BE2C (cell line): ENCODE measurements at regions not wholly inside any gene's neighbourhood (a gene's known extent, or its start where the extent isn't known, plus 50 kb on each side); places are given as distances from the start of the nearest gene placed in this dataset.

Experiments
- DNase-seq: peaks from one replicate; pipeline ENCODE4 v3.0.0-alpha.2; 2020
- H3K27me3 ChIP-seq: fragments of 250-450 bp; sonication (Bioruptor Pico); 2 replicates; pipeline ENCODE4 v1.5.1; 2020; ENCODE audit warnings: mild to moderate bottlenecking
- H3K36me3 ChIP-seq: fragments of 250-450 bp; sonication (Bioruptor Pico); 2 replicates; pipeline ENCODE4 v1.5.1; 2020; ENCODE audit warnings: mild to moderate bottlenecking
- H3K4me1 ChIP-seq: fragments of 250-450 bp; sonication (Bioruptor Pico); 2 replicates; pipeline ENCODE4 v1.5.1; 2020
- H3K4me3 ChIP-seq: 2 replicates; pipeline ENCODE4 v1.5.1; 2011; ENCODE audit warnings: low read depth, low read length
- H3K9me3 ChIP-seq: fragments of 250-450 bp; sonication (Bioruptor Pico); 2 replicates; pipeline ENCODE4 v1.5.1; 2020
- CTCF ChIP-seq: IDR thresholded peaks from 2 replicates; pipeline ENCODE4 v1.5.1; 2012; ENCODE audit warnings: mild to moderate bottlenecking, low read depth, low read length

GRCh38 chr16:48910214-48910613, 300.2 kb upstream of the N4BP1 start:
- Histone ChIP-seq H3K4me1 (no peaks in the 10 kb centered on the region), H3K36me3 (no peaks in the 10 kb centered on the region), H3K9me3 (no peaks in the 10 kb centered on the region), H3K4me3 (no peak overlapping the region), H3K27me3 (no peaks in the 10 kb centered on the region)
- no peak for DNase-seq
- no peak for TF ChIP-seq CTCF

GRCh38 chr16:48909231-48909630, 299.3 kb upstream of the N4BP1 start:
- no peaks in the 10 kb centered on the region for H3K27me3 ChIP-seq
- no peaks in the 10 kb centered on the region for H3K4me1 ChIP-seq
- no peaks in the 10 kb centered on the region for H3K36me3 ChIP-seq
- TF ChIP-seq CTCF: no peak
- H3K4me3 ChIP-seq: no peak overlapping the region
- H3K9me3 ChIP-seq: no peaks in the 10 kb centered on the region
- no peak for DNase-seq

GRCh38 chr16:48907906-48908634, 298.1 kb upstream of the N4BP1 start:
- Histone ChIP-seq H3K27me3 (no peaks in the 10 kb centered on the region), H3K4me3 (no peak overlapping the region), H3K9me3 (no peaks in the 10 kb centered on the region), H3K4me1 (no peaks in the 10 kb centered on the region), H3K36me3 (no peaks in the 10 kb centered on the region)
- DNase-seq: no peak
- TF ChIP-seq CTCF: no peak

- no peak for DNase-seq
- H3K4me1 ChIP-seq: no peaks in the 10 kb centered on the region
- H3K9me3 ChIP-seq: no peaks in the 10 kb centered on the region
- H3K36me3 ChIP-seq: no peaks in the 10 kb centered on the region
- H3K27me3 ChIP-seq: no peaks in the 10 kb centered on the region
- TF ChIP-seq CTCF: no peak
- no peak overlapping the region for H3K4me3 ChIP-seq
Measured at GRCh38 chr16:48905632-48906505, 295.9 kb upstream of the N4BP1 start.

- Histone ChIP-seq H3K27me3 (no peaks in the 10 kb centered on the region), H3K9me3 (no peaks in the 10 kb centered on the region), H3K36me3 (no peaks in the 10 kb centered on the region), H3K4me1 (no peaks in the 10 kb centered on the region), H3K4me3 (no peak overlapping the region)
- no peak for DNase-seq
- TF ChIP-seq CTCF: no peak
Measured at GRCh38 chr16:48904333-48904732, 294.4 kb upstream of the N4BP1 start.

- Histone ChIP-seq H3K9me3 (no peaks in the 10 kb centered on the region), H3K36me3 (no peaks in the 10 kb centered on the region), H3K4me3 (no peak overlapping the region), H3K4me1 (no peaks in the 10 kb centered on the region), H3K27me3 (no peaks in the 10 kb centered on the region)
- no peak for DNase-seq
- no peak for TF ChIP-seq CTCF
Measured at GRCh38 chr16:48903039-48903438, 293.1 kb upstream of the N4BP1 start.
